GM10266 (cell line): ENCODE measurements at regions not wholly inside any gene's neighbourhood (a gene's known extent, or its start where the extent isn't known, plus 50 kb on each side); places are given as distances from the start of the nearest gene placed in this dataset.

Experiments
- DNase-seq: peaks from one replicate; pipeline ENCODE4 v3.0.0; 2012; ENCODE audit errors: extremely low spot score
- TF ChIP-seq, protein P1 (sequence below): IDR thresholded peaks from 2 replicates; pipeline ENCODE4 v1.5.1; 2012; ENCODE audit warnings: mild to moderate bottlenecking, low read depth; ENCODE audit not compliant: control insufficient read depth, insufficient read depth; ENCODE audit errors: missing control alignments

GRCh38 chr11:134866981-134867675, 455.1 kb upstream of the B3GAT1 start:
- TF ChIP-seq, protein P1, sequence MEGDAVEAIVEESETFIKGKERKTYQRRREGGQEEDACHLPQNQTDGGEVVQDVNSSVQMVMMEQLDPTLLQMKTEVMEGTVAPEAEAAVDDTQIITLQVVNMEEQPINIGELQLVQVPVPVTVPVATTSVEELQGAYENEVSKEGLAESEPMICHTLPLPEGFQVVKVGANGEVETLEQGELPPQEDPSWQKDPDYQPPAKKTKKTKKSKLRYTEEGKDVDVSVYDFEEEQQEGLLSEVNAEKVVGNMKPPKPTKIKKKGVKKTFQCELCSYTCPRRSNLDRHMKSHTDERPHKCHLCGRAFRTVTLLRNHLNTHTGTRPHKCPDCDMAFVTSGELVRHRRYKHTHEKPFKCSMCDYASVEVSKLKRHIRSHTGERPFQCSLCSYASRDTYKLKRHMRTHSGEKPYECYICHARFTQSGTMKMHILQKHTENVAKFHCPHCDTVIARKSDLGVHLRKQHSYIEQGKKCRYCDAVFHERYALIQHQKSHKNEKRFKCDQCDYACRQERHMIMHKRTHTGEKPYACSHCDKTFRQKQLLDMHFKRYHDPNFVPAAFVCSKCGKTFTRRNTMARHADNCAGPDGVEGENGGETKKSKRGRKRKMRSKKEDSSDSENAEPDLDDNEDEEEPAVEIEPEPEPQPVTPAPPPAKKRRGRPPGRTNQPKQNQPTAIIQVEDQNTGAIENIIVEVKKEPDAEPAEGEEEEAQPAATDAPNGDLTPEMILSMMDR, result no peak
- no peak for DNase-seq

DNA sequence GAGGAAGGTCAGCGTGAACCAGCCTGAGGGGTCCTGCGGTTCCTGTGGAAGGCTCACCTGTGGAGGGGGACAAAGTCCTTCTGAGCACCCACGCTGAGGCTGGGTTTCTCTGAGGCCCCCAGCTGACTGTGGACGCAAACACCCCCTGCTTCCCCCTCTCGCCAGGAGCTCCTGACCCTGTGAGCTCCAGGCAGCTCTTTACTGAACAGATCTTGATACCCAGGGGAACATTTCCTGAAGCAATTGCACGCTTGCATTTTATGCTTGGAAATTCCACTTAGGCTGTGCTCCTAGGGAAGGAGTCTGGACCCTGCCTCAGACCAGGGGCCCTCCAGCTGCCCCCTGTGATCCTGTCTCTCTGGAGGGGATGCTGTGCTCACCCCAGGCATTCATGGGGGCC, 454.2 kb upstream of the B3GAT1 start:
- TF ChIP-seq, protein P1, result no peak
- DNase-seq, result no peak

GRCh38 chr11:134864968-134865305, 452.9 kb upstream of the B3GAT1 start:
- DNase-seq, result no peak
- TF ChIP-seq, protein P1, result no peak

DNA sequence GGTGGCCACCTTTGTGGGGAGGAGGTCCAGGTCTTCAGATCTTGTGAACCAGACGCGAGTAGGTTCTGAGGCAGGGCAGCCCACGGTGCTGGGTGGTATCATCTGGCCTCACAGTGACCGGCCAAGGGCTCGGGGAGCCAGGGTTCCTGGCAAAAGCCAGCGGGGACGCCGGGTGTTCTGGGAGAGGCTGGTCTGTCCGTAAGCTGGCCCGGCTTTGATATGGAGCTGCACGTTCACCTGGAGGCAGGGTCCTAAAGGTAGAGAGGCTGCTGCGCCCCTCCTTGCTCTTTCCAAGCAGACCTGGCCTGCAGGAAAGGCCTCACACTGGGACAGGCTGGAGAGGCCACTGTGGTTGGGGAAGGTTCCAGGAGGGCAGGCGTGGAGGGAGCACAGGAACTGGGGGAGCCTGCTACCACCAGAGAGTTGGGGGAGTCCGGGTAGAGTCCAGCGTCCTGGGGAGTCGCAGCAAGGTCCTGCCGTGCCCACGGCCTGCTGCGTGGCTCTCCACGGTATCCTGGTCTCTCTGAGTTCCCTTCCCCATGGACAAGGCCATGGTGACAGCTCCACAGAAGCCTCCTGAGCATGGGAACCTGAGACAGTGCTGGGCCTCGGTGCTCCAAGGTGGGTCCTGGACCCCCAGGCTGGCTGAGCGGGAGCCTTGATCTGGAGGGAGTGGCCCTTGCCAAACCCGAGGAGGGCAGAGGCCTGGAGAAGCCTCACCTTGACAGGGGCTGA, 452.4 kb upstream of the B3GAT1 start:
- no peak for DNase-seq
- TF ChIP-seq, protein P1, result no peak

DNA sequence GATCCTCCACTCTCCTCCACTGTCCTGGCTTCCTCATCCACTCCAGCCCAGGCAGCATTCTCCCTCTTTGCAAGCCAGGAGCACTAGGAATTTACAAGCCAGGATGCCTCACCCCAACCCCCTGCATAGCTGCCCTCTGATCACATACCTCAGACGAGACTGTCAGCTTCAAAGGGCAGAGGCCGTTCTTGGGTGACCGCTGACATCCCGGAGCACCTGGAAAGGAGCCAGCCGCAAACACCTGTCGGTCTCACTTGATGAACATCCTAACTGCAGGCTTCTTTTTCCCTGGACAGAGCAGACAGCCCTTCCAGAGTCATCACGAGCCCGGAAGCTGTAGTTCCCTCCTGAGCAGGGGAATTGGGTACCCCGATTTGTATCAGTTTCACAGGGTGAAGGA, 451.3 kb upstream of the B3GAT1 start:
- no peak for DNase-seq
- TF ChIP-seq, protein P1, result no peak

GRCh38 chr11:134862587-134863195, 450.6 kb upstream of the B3GAT1 start:
- TF ChIP-seq, protein P1, result no peak
- no peak for DNase-seq

DNA sequence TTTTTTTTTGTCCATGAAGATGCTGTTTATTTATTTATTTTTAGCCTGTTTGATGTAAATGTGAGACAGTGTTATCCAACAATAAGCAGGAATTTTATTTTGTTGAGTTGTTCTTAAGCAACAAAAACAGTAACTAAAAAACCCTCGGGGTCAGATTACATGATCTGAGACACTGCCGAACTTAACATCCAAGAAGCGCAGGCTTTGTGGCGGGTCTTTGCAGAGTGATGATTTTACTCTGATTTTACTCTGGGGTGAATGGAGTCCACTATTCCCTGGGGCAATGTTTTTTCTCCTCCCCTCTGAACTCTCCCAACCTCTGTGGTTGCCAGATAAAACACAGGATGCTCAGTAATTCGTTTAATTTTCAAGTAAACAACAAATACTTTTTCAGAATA, 450.1 kb upstream of the B3GAT1 start:
- no peak for DNase-seq
- TF ChIP-seq, protein P1, result no peak
